GM23338 (cell line): ENCODE measurements at regions not wholly inside any gene's neighbourhood (a gene's known extent, or its start where the extent isn't known, plus 50 kb on each side); places are given as distances from the start of the nearest gene placed in this dataset.

Experiments
- EZH2phosphoT487 ChIP-seq: fragments of 200-600 bp; sonication (generic); IDR thresholded peaks from one replicate; pipeline ENCODE4 v1.8.1; 2018; ENCODE audit warnings: antibody characterized with exemption; ENCODE audit not compliant: unreplicated experiment
- POLR2AphosphoS5 ChIP-seq: IDR thresholded peaks from 2 replicates; pipeline ENCODE4 v1.6.1; 2016; ENCODE audit warnings: antibody characterized with exemption, low read depth
- STAT1 ChIP-seq: IDR thresholded peaks from one replicate; pipeline ENCODE4 v1.6.1; 2016; ENCODE audit warnings: antibody characterized with exemption; ENCODE audit not compliant: unreplicated experiment
- ZNF331 ChIP-seq: fragments of 250-450 bp; sonication (Bioruptor Pico); IDR thresholded peaks from 2 replicates; pipeline ENCODE4 v1.5.0; 2020; ENCODE audit warnings: low read depth, mild to moderate bottlenecking, moderate library complexity
- TF ChIP-seq, protein P1 (sequence below), 2 experiments: fragments of 200-600 bp in 1 of 2; sonication (generic) in 1 of 2; conservative IDR thresholded peaks; 2 replicates each; pipeline versions ENCODE4 v1.5.1 to v1.6.1; 2016 to 2017; ENCODE audit warnings: antibody characterized with exemption in 2 of 2, low read depth in 2 of 2, mild to moderate bottlenecking in 2 of 2, moderate library complexity in 1 of 2
- TF ChIP-seq, protein P2 (sequence below): IDR thresholded peaks from one replicate; pipeline ENCODE4 v1.6.1; 2018; ENCODE audit warnings: antibody characterized with exemption; ENCODE audit not compliant: unreplicated experiment

DNA sequence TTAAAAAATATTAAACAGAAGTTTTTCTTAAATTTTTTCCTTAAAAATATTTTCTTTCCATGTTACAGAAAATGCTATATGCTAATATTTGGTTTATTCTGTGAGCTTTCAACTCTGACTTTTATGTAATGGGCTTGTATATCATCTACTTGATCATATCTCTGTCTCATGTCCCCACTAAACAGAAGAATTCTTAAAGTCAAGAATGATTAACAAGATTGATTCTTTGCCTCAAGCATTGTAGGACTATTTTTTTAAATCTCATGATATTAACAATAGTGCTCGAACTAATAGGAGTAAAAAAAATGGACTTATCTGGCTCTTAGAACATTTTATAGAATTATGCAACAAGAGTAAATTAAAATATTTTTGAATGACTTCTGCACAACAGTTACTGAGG lies 206.3 kb downstream of the C12orf50 start:
- TF ChIP-seq EZH2phosphoT487 (no peak), POLR2AphosphoS5 (no peak), ZNF331 (no peak), STAT1 (no peak)
- TF ChIP-seq, protein P1, sequence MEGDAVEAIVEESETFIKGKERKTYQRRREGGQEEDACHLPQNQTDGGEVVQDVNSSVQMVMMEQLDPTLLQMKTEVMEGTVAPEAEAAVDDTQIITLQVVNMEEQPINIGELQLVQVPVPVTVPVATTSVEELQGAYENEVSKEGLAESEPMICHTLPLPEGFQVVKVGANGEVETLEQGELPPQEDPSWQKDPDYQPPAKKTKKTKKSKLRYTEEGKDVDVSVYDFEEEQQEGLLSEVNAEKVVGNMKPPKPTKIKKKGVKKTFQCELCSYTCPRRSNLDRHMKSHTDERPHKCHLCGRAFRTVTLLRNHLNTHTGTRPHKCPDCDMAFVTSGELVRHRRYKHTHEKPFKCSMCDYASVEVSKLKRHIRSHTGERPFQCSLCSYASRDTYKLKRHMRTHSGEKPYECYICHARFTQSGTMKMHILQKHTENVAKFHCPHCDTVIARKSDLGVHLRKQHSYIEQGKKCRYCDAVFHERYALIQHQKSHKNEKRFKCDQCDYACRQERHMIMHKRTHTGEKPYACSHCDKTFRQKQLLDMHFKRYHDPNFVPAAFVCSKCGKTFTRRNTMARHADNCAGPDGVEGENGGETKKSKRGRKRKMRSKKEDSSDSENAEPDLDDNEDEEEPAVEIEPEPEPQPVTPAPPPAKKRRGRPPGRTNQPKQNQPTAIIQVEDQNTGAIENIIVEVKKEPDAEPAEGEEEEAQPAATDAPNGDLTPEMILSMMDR (conservative IDR thresholded peaks at IDR 0.05; ENCODE audit: low read depth in 2 of 2), result no peak
- TF ChIP-seq, protein P2, sequence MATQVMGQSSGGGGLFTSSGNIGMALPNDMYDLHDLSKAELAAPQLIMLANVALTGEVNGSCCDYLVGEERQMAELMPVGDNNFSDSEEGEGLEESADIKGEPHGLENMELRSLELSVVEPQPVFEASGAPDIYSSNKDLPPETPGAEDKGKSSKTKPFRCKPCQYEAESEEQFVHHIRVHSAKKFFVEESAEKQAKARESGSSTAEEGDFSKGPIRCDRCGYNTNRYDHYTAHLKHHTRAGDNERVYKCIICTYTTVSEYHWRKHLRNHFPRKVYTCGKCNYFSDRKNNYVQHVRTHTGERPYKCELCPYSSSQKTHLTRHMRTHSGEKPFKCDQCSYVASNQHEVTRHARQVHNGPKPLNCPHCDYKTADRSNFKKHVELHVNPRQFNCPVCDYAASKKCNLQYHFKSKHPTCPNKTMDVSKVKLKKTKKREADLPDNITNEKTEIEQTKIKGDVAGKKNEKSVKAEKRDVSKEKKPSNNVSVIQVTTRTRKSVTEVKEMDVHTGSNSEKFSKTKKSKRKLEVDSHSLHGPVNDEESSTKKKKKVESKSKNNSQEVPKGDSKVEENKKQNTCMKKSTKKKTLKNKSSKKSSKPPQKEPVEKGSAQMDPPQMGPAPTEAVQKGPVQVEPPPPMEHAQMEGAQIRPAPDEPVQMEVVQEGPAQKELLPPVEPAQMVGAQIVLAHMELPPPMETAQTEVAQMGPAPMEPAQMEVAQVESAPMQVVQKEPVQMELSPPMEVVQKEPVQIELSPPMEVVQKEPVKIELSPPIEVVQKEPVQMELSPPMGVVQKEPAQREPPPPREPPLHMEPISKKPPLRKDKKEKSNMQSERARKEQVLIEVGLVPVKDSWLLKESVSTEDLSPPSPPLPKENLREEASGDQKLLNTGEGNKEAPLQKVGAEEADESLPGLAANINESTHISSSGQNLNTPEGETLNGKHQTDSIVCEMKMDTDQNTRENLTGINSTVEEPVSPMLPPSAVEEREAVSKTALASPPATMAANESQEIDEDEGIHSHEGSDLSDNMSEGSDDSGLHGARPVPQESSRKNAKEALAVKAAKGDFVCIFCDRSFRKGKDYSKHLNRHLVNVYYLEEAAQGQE, result no peak
